ENCODE measurements at regions not wholly inside any gene's neighbourhood (a gene's known extent, or its start where the extent isn't known, plus 50 kb on each side); places are given as distances from the start of the nearest gene placed in this dataset.

- Histone ChIP-seq H3K4me1 (ENCODE audit: control insufficient read depth in 1 of 2, insufficient read depth in 2 of 2, low read length in 2 of 2) (no peaks in the 10 kb centered on the region), H3K36me3 (ENCODE audit: control insufficient read depth in 1 of 2, insufficient read depth in 2 of 2, low read length in 2 of 2) (no peaks in the 10 kb centered on the region), H3K27ac (ENCODE audit: low read depth, low read length) (no peak overlapping the region), H3K4me2 (ENCODE audit: low read length) (no peak overlapping the region), H3K9me3 (ENCODE audit: control insufficient read depth in 1 of 2, insufficient read depth in 1 of 2, low read depth in 1 of 2, low read length in 2 of 2) (peaks cover 0 to 6% of the 10 kb centered on the region in 2 experiments; a peak in 1 of 4 replicates), H3K27me3 (ENCODE audit: insufficient read depth, low read length) (no peaks in the 10 kb centered on the region), H2AFZ (ENCODE audit: low read depth, low read length, poor library complexity, severe bottlenecking) (no peak overlapping the region), H3K9ac (ENCODE audit: low read length) (no peak overlapping the region), H3K4me3 (replicated peaks in 1 of 2; ENCODE audit: low read depth in 1 of 2, low read length in 2 of 2) (no peak overlapping the region), H3K9me2 (ENCODE audit: insufficient read depth) (no peaks in the 10 kb centered on the region), H3K79me2 (ENCODE audit: insufficient read depth, low read length) (no peaks in the 10 kb centered on the region), H4K20me1 (ENCODE audit: insufficient read depth) (no peaks in the 10 kb centered on the region)
- ATAC-seq (no peak), DNase-seq (ENCODE audit: low read depth, low spot score) (no peak)
- ChIA-PET POLR2A (no interaction called here), CTCF (no interaction called here), RAD21 (ENCODE audit: low non-redundant PET in 1 of 2, low total read pairs in 2 of 2, uncharacterized antibody in 2 of 2, unreplicated experiment in 2 of 2) (no interaction called here)
- intact Hi-C loops (cut with micrococcal nuclease): no loop called here
- TF ChIP-seq SIN3A (IDR thresholded peaks at IDR 0.05; ENCODE audit: low read depth): no peak
- TF ChIP-seq EZH2phosphoT487 (IDR thresholded peaks at IDR 0.05; ENCODE audit: borderline replicate concordance): no peak
- no peak for TF ChIP-seq JUND (IDR thresholded peaks at IDR 0.05)
- BruUV-seq (replicated peaks): no TSS peak
Observed at GRCh38 chr13:80274643-80275042, 66.3 kb downstream of the SPRY2 start.

GRCh38 chr13:80273718-80274117, 67.2 kb downstream of the SPRY2 start:
- Histone ChIP-seq H4K20me1 (ENCODE audit: insufficient read depth) (no peaks in the 10 kb centered on the region), H3K27ac (ENCODE audit: low read depth, low read length) (no peak overlapping the region), H3K9me2 (ENCODE audit: insufficient read depth) (no peaks in the 10 kb centered on the region), H3K4me3 (replicated peaks in 1 of 2; ENCODE audit: low read depth in 1 of 2, low read length in 2 of 2) (no peak overlapping the region), H2AFZ (ENCODE audit: low read depth, low read length, poor library complexity, severe bottlenecking) (no peak overlapping the region), H3K9me3 (ENCODE audit: control insufficient read depth in 1 of 2, insufficient read depth in 1 of 2, low read depth in 1 of 2, low read length in 2 of 2) (peaks cover 0 to 6% of the 10 kb centered on the region in 2 experiments; a peak in 1 of 4 replicates), H3K79me2 (ENCODE audit: insufficient read depth, low read length) (no peaks in the 10 kb centered on the region), H3K9ac (ENCODE audit: low read length) (no peak overlapping the region), H3K27me3 (ENCODE audit: insufficient read depth, low read length) (no peaks in the 10 kb centered on the region), H3K4me2 (ENCODE audit: low read length) (no peak overlapping the region), H3K4me1 (ENCODE audit: control insufficient read depth in 1 of 2, insufficient read depth in 2 of 2, low read length in 2 of 2) (no peaks in the 10 kb centered on the region), H3K36me3 (ENCODE audit: control insufficient read depth in 1 of 2, insufficient read depth in 2 of 2, low read length in 2 of 2) (no peaks in the 10 kb centered on the region)
- ATAC-seq (no peak), DNase-seq (ENCODE audit: low read depth, low spot score) (no peak)
- CTCF ChIA-PET: no interaction called here
- POLR2A ChIA-PET: no interaction called here
- intact Hi-C loops (cut with micrococcal nuclease): no loop called here
- RAD21 ChIA-PET (ENCODE audit: low non-redundant PET in 1 of 2, low total read pairs in 2 of 2, uncharacterized antibody in 2 of 2, unreplicated experiment in 2 of 2): no interaction called here
- BruUV-seq (replicated peaks): no TSS peak
- TF ChIP-seq ELF1 (IDR thresholded peaks at IDR 0.05; ENCODE audit: borderline replicate concordance, low read depth): no peak
- TF ChIP-seq JUND (IDR thresholded peaks at IDR 0.05): no peak
- no peak for TF ChIP-seq FOSL1 (IDR thresholded peaks at IDR 0.05; ENCODE audit: low read depth)
- TF ChIP-seq ATF3 (IDR thresholded peaks at IDR 0.05): no peak
- TF ChIP-seq ZBTB33 (IDR thresholded peaks at IDR 0.05; ENCODE audit: extremely low read depth, insufficient replicate concordance, low read length): no peak
- no peak for TF ChIP-seq MAX (IDR thresholded peaks at IDR 0.05)
- TF ChIP-seq CTCF (IDR thresholded peaks at IDR 0.05 in 2 of 3, conservative IDR thresholded peaks at IDR 0.05 in 1 of 3; ENCODE audit: borderline replicate concordance in 1 of 3, insufficient read depth in 1 of 3, low read depth in 2 of 3, low read length in 2 of 3): no peak
- TF ChIP-seq POLR2A (IDR thresholded peaks at IDR 0.05; ENCODE audit: borderline replicate concordance, extremely low read depth, insufficient read depth, insufficient read length): no peak
- TF ChIP-seq POLR2AphosphoS5 (IDR thresholded peaks at IDR 0.05; ENCODE audit: low read depth, low read length): no peak
- TF ChIP-seq RAD21 (IDR thresholded peaks at IDR 0.05; ENCODE audit: low read depth): no peak
- TF ChIP-seq EZH2 (IDR thresholded peaks at IDR 0.05): no peak
- TF ChIP-seq EZH2phosphoT487 (IDR thresholded peaks at IDR 0.05; ENCODE audit: borderline replicate concordance): no peak
- TF ChIP-seq YY1 (IDR thresholded peaks at IDR 0.05; ENCODE audit: extremely low read depth, insufficient replicate concordance, low read depth, low read length): no peak
